Naive B cell (primary cell): ENCODE measurements at regions not wholly inside any gene's neighbourhood (a gene's known extent, or its start where the extent isn't known, plus 50 kb on each side); places are given as distances from the start of the nearest gene placed in this dataset.
A peak's percentile ranks its signal among the peaks of the same experiment; 100 is the strongest.
"Not testable (repeated sequence)": the region's sequence is repeated elsewhere in the genome, so short reads cannot be mapped to it uniquely, and the experiment has no call there.

Experiments
- ATAC-seq, 2 donors: fragments of 150-1000 bp; cut with Tn5 transposase; 2 replicates each; pipeline ENCODE4 v1.10.0; 2021; ENCODE audit warnings: low read depth in 2 of 2, mild to moderate bottlenecking in 2 of 2, moderate library complexity in 2 of 2
- DNase-seq: peaks from one replicate; pipeline ENCODE4 v3.0.0; 2022
- H3K27ac Mint-ChIP-seq, 6 donors: one replicate each; pipeline ENCODE4 v1.8.0; 2020 to 2022; ENCODE audit warnings: mild to moderate bottlenecking in 6 of 6, mixed read lengths in 6 of 6, moderate library complexity in 5 of 6, inconsistent platforms in 2 of 6
- H3K27me3 Mint-ChIP-seq, 3 donors: one replicate each; pipeline ENCODE4 v1.8.0; 2021 to 2022; ENCODE audit warnings: mixed read lengths in 3 of 3, mild to moderate bottlenecking in 1 of 3
- H3K36me3 Mint-ChIP-seq, 2 donors: one replicate each; pipeline ENCODE4 v1.8.0; 2020 to 2022; ENCODE audit warnings: mixed read lengths in 2 of 2, inconsistent platforms in 1 of 2, mild to moderate bottlenecking in 1 of 2
- H3K4me1 Mint-ChIP-seq, 3 donors: one replicate each; pipeline ENCODE4 v1.8.0; 2020 to 2022; ENCODE audit warnings: mixed read lengths in 3 of 3, inconsistent platforms in 1 of 3, mild to moderate bottlenecking in 1 of 3, moderate library complexity in 1 of 3
- H3K4me3 Mint-ChIP-seq, 8 donors: one replicate each; pipeline ENCODE4 v1.8.0; 2020 to 2022; ENCODE audit warnings: mild to moderate bottlenecking in 8 of 8, mixed read lengths in 8 of 8, moderate library complexity in 8 of 8, inconsistent platforms in 2 of 8
- H3K9me3 Mint-ChIP-seq, 7 donors: one replicate each; pipeline ENCODE4 v1.8.0; 2020 to 2022; ENCODE audit warnings: mixed read lengths in 7 of 7, mild to moderate bottlenecking in 5 of 7, inconsistent platforms in 2 of 7, moderate library complexity in 1 of 7

- not testable (repeated sequence) for ATAC-seq, H3K4me1 Mint-ChIP-seq, H3K36me3 Mint-ChIP-seq, H3K27me3 Mint-ChIP-seq, H3K4me3 Mint-ChIP-seq, H3K9me3 Mint-ChIP-seq, H3K27ac Mint-ChIP-seq, DNase-seq
Measured at GRCh38 chr2:87956613-87957012, 59.7 kb downstream of the RNU2-63P start.

DNA sequence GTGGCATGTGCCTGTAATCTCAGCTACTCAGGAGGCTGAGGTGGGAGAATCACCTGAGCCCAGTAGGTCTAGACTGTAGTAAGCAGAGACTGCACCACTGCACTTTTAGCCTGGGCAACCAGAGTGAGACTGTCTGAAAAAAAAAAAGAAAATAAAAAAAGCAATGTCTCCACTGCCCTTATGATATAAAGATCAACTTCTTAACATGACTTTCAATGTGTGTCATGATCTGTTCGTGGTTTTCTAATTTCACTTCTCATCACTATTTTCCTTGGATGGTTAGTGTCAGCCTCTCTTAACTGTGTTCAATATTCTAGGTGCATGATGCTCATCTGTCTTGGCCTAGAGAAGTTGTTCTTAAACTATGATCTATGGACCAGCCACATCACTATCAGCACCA is 67.3 kb downstream of the RNU2-63P start:
- not testable (repeated sequence) for H3K36me3 Mint-ChIP-seq, H3K9me3 Mint-ChIP-seq, H3K4me1 Mint-ChIP-seq, DNase-seq, H3K27ac Mint-ChIP-seq, ATAC-seq, H3K27me3 Mint-ChIP-seq, H3K4me3 Mint-ChIP-seq

DNA sequence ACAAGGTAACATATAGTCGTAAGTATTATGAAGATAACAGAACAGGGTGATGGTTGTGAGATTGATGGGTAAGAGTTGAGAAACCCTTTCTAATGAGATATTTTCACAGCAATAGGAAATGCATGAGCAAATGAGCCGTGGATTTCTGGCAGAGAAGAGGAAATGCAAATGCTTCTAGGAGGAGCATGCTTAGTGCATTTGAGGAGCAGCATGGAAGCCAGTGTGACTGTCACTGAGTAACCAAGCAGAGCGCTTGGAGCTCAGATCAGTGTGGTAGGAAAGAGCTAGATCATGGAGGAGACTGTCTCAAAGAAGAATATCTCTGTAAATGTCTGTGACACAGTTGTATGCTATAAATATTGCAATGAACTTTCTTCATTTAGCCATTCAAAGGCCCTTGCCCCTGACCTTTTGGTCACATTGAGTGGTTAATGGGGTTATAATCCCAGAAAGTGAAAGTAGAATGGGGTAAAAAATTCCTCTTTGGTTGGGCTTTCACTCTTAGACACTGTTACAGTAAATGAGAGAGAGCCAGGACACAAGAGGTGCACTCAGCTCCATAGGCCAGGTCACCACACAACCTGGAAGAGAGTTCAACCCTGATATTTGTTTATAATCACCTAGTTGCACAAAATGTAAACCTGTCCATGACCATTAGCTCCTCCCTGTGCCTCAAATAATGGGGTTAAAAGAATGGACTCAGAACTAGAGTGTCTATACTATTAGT is 69.5 kb downstream of the RNU2-63P start:
- DNase-seq, H3K4me1 Mint-ChIP-seq, H3K4me3 Mint-ChIP-seq, H3K27me3 Mint-ChIP-seq, ATAC-seq, H3K9me3 Mint-ChIP-seq, H3K27ac Mint-ChIP-seq, H3K36me3 Mint-ChIP-seq: not testable (repeated sequence)

DNA sequence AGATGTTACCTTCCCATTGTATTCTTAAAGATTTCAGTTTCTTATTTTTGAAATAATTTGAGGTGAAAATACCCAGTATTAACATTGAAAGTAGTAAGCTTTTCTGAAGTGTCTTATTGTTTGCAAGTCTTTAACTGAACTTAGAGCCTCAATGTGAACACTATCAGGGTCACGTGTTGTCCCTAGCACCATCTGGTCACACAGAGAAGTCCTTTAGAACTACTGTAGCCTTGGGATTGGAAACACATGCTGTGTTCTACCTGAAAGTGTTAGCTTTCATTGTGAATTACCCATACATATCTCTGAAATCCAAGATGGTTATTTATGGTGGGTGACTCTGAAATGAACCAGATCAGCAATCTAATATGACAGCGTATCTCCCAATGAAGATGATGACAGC is 77.0 kb downstream of the RNU2-63P start:
- not testable (repeated sequence) for H3K9me3 Mint-ChIP-seq, ATAC-seq, H3K4me1 Mint-ChIP-seq, H3K27me3 Mint-ChIP-seq, H3K27ac Mint-ChIP-seq, H3K36me3 Mint-ChIP-seq, H3K4me3 Mint-ChIP-seq, DNase-seq

- ATAC-seq, H3K27me3 Mint-ChIP-seq: not testable (repeated sequence)
Measured at GRCh38 chr2:87919023-87919665, 93.5 kb upstream of the RGPD2 start.

GRCh38 chr2:87917194-87917593 is 91.6 kb upstream of the RGPD2 start:
- ATAC-seq, H3K27ac Mint-ChIP-seq, H3K27me3 Mint-ChIP-seq, H3K4me3 Mint-ChIP-seq, H3K4me1 Mint-ChIP-seq, DNase-seq, H3K36me3 Mint-ChIP-seq, H3K9me3 Mint-ChIP-seq: not testable (repeated sequence)

More at GRCh38 chr2:87919023-87919665, 93.5 kb upstream of the RGPD2 start:
- H3K4me1 Mint-ChIP-seq, DNase-seq, H3K9me3 Mint-ChIP-seq, H3K4me3 Mint-ChIP-seq, H3K27ac Mint-ChIP-seq, H3K36me3 Mint-ChIP-seq: not testable (repeated sequence)

DNA sequence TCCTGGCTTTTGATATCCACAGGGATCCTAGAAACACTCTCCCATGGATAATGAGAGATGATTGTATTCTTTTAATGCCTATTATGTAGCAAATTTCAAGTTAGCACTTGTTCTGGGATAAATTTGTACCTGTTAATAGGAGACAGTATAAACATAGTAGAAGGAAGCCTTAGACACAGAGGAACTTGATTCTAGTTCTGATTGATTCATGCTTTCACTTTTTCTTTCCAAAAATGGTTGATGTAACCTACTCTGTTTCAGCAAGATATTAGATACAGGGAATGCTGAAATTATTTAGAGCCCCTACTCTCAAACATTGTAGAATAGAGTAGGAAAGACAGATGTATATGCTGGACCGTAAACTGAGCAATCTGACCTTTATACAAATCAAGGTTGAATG is 85.3 kb upstream of the RGPD2 start:
- not testable (repeated sequence) for DNase-seq, H3K27me3 Mint-ChIP-seq, ATAC-seq, H3K36me3 Mint-ChIP-seq, H3K4me1 Mint-ChIP-seq, H3K9me3 Mint-ChIP-seq, H3K27ac Mint-ChIP-seq
- peak overlapping the region in 1 of 8 donors; percentile 75 for H3K4me3 Mint-ChIP-seq

DNA sequence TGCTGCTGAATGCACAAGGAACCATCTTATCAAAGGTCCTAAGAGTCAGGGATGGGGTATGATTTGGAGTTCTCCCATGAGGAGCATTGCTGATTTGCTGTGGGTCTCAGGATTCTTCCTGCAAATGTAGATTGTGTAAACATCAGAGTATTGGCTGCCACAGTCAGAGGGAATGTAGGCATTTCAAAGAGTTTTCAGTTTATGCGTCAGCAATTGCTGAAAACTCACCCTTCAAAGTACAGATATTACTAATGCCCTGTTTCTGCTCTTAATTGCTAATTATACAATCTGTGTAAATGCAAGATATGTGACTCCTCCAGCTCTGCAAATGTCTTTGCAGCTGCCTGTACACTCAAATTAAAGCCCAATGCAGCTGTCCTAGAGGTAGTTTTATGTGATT is 83.4 kb upstream of the RGPD2 start:
- H3K27me3 Mint-ChIP-seq, H3K4me1 Mint-ChIP-seq: not testable (repeated sequence)

DNA sequence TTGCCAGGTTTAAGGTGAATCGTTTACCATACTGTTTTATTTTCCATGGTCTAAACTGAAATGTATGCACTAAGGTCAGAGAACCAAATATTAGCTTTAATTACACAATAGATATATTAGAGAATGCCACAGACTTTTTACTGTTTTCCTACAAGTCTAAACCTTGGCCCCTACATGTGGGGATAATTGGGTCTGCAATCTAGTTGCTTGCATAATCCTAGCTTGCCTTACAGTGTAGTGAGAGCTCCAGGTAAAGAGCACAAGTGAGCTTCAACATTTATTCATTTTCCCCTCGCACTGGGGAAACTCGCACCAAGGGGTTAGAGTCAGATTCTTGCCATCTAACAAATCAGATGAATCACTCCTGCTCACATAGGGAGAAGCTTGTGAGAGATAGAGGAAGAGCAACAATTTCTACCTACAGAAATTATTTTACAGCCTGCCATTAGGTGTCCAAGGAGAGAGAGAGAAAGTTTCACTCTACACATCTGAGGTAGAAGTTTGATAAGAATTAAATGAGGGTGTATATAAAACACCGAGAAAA is 82.0 kb upstream of the RGPD2 start:
- not testable (repeated sequence) for H3K4me3 Mint-ChIP-seq, H3K4me1 Mint-ChIP-seq, H3K9me3 Mint-ChIP-seq, H3K36me3 Mint-ChIP-seq, DNase-seq, ATAC-seq, H3K27me3 Mint-ChIP-seq, H3K27ac Mint-ChIP-seq

More for the DNA sequence above, 83.4 kb upstream of the RGPD2 start:
- not testable (repeated sequence) for H3K9me3 Mint-ChIP-seq, H3K27ac Mint-ChIP-seq, DNase-seq, ATAC-seq, H3K4me3 Mint-ChIP-seq, H3K36me3 Mint-ChIP-seq

GRCh38 chr2:87903242-87904114 is 77.9 kb upstream of the RGPD2 start:
- not testable (repeated sequence) for H3K9me3 Mint-ChIP-seq, DNase-seq, ATAC-seq, H3K4me3 Mint-ChIP-seq, H3K4me1 Mint-ChIP-seq, H3K27ac Mint-ChIP-seq, H3K27me3 Mint-ChIP-seq, H3K36me3 Mint-ChIP-seq

GRCh38 chr2:87883659-87884058 is 58.1 kb upstream of the RGPD2 start:
- H3K9me3 Mint-ChIP-seq, H3K4me3 Mint-ChIP-seq, H3K36me3 Mint-ChIP-seq, H3K4me1 Mint-ChIP-seq, DNase-seq, ATAC-seq, H3K27me3 Mint-ChIP-seq, H3K27ac Mint-ChIP-seq: not testable (repeated sequence)
